ENCODE measurements at regions not wholly inside any gene's neighbourhood (a gene's known extent, or its start where the extent isn't known, plus 50 kb on each side); places are given as distances from the start of the nearest gene placed in this dataset.

- FAIRE-seq (no peak), DNase-seq (ENCODE audit: low read depth, low spot score) (no peak), ATAC-seq (no peak)
- no peak overlapping the region for H3K4me3 ChIP-seq
- intact Hi-C loops (cut with micrococcal nuclease; ENCODE audit: unreplicated experiment), result no loop called here
- POLR2A ChIA-PET, result no interaction called here
- BruUV-seq (replicated peaks), result no TSS peak
- no peaks in the 10 kb centered on the region for H4K20me1 ChIP-seq (ENCODE audit: control insufficient read depth, insufficient read depth)
- CTCF ChIA-PET, result no interaction called here
- H3K4me1 ChIP-seq (ENCODE audit: control insufficient read depth, insufficient read depth, low read length), result no peaks in the 10 kb centered on the region
- TF ChIP-seq RAD51 (IDR thresholded peaks at IDR 0.05) (no peak), PML (IDR thresholded peaks at IDR 0.05; ENCODE audit: low read length) (no peak)
- in situ Hi-C loops (cut with MboI), result no loop called here
- no peaks in the 10 kb centered on the region for H3K36me3 ChIP-seq (ENCODE audit: control insufficient read depth in 2 of 2, insufficient read depth in 2 of 2, low read length in 1 of 2)
- H3K9me3 ChIP-seq (replicated peaks; ENCODE audit: control insufficient read depth, insufficient read depth, low read length), result no peaks in the 10 kb centered on the region
- H3K4me2 ChIP-seq (ENCODE audit: control insufficient read depth, insufficient read depth), result no peak overlapping the region
- SMC1A ChIA-PET (ENCODE audit: uncharacterized antibody, unreplicated experiment), result interaction anchor here (1.0 kb wide), 1 partner anchor 32 kb away, joined by 3 read pairs; no protein-coding TSS in a partner anchor
- no peak overlapping the region for H3K27ac ChIP-seq (ENCODE audit: control insufficient read depth, insufficient read depth)
- H3K79me2 ChIP-seq (ENCODE audit: control insufficient read depth, insufficient read depth, low read length), result no peaks in the 10 kb centered on the region
- RAD21 ChIA-PET (ENCODE audit: unreplicated experiment), result no interaction called here
- H3K9ac ChIP-seq (ENCODE audit: control insufficient read depth, insufficient read depth, low read length), result no peak overlapping the region
- no peak overlapping the region for H2AFZ ChIP-seq (ENCODE audit: control insufficient read depth, low read depth, low read length)
- no peaks in the 10 kb centered on the region for H3K27me3 ChIP-seq (replicated peaks in 1 of 2; ENCODE audit: control insufficient read depth in 2 of 2, insufficient read depth in 2 of 2, low read length in 1 of 2)
- WGBS (ENCODE audit: insufficient coverage, insufficient replicate concordance, low lambda C conversion rate, missing lambda C conversion rate), result 26% methylated on average over 5 of the region's 5 CpGs
Observed at GRCh38 chr4:142952821-142953580, 106.9 kb upstream of the INPP4B start.

- H3K9ac ChIP-seq (ENCODE audit: control insufficient read depth, insufficient read depth, low read length), result no peak overlapping the region
- in situ Hi-C loops (cut with MboI) (no loop called here), intact Hi-C loops (cut with micrococcal nuclease; ENCODE audit: unreplicated experiment) (no loop called here)
- no peaks in the 10 kb centered on the region for H3K4me1 ChIP-seq (ENCODE audit: control insufficient read depth, insufficient read depth, low read length)
- ATAC-seq (no peak), DNase-seq (ENCODE audit: low read depth, low spot score) (no peak), FAIRE-seq (no peak)
- ChIA-PET CTCF (no interaction called here), RAD21 (ENCODE audit: unreplicated experiment) (no interaction called here), POLR2A (no interaction called here), SMC1A (ENCODE audit: uncharacterized antibody, unreplicated experiment) (no interaction called here)
- H3K4me3 ChIP-seq, result no peak overlapping the region
- no peaks in the 10 kb centered on the region for H3K36me3 ChIP-seq (ENCODE audit: control insufficient read depth in 2 of 2, insufficient read depth in 2 of 2, low read length in 1 of 2)
- WGBS (ENCODE audit: insufficient coverage, insufficient replicate concordance, low lambda C conversion rate, missing lambda C conversion rate), result 70% methylated on average over 16 of the region's 16 CpGs
- no peaks in the 10 kb centered on the region for H3K9me3 ChIP-seq (replicated peaks; ENCODE audit: control insufficient read depth, insufficient read depth, low read length)
- H3K4me2 ChIP-seq (ENCODE audit: control insufficient read depth, insufficient read depth), result no peak overlapping the region
- H3K79me2 ChIP-seq (ENCODE audit: control insufficient read depth, insufficient read depth, low read length), result no peaks in the 10 kb centered on the region
- no peaks in the 10 kb centered on the region for H3K27me3 ChIP-seq (replicated peaks in 1 of 2; ENCODE audit: control insufficient read depth in 2 of 2, insufficient read depth in 2 of 2, low read length in 1 of 2)
- H2AFZ ChIP-seq (ENCODE audit: control insufficient read depth, low read depth, low read length), result no peak overlapping the region
- no TSS peak for BruUV-seq (replicated peaks)
- H3K27ac ChIP-seq (ENCODE audit: control insufficient read depth, insufficient read depth), result no peak overlapping the region
- H4K20me1 ChIP-seq (ENCODE audit: control insufficient read depth, insufficient read depth), result no peaks in the 10 kb centered on the region
- TF ChIP-seq MEF2B (IDR thresholded peaks at IDR 0.05; ENCODE audit: partially characterized antibody, poor library complexity, severe bottlenecking), result no peak
- TF ChIP-seq TARDBP (IDR thresholded peaks at IDR 0.05; ENCODE audit: borderline replicate concordance), result no peak
- no peak for TF ChIP-seq YBX1 (IDR thresholded peaks at IDR 0.05)
- no peak for TF ChIP-seq RBBP5 (conservative IDR thresholded peaks at IDR 0.05)
- TF ChIP-seq GATAD2B (conservative IDR thresholded peaks at IDR 0.05; ENCODE audit: low read depth), result no peak
- no peak for TF ChIP-seq CTCF (IDR thresholded peaks at IDR 0.05 in 2 of 3, conservative IDR thresholded peaks at IDR 0.05 in 1 of 3; ENCODE audit: control insufficient read depth in 2 of 3, extremely low read depth in 1 of 3, insufficient read depth in 1 of 3, low read depth in 3 of 3, low read length in 3 of 3)
- TF ChIP-seq ZNF207 (IDR thresholded peaks at IDR 0.05; ENCODE audit: borderline replicate concordance), result no peak
- TF ChIP-seq ZNF687 (IDR thresholded peaks at IDR 0.05), result no peak
Observed at GRCh38 chr4:142954415-142954814, 108.3 kb upstream of the INPP4B start.
